DND-41 (cell line): ENCODE measurements at regions not wholly inside any gene's neighbourhood (a gene's known extent, or its start where the extent isn't known, plus 50 kb on each side); places are given as distances from the start of the nearest gene placed in this dataset.

Source experiments
- EZH2 ChIP-seq: IDR thresholded peaks from 3 replicates; pipeline ENCODE4 v1.6.1; 2012; ENCODE audit warnings: borderline replicate concordance, low read depth, mild to moderate bottlenecking, moderate library complexity, low read length, inconsistent platforms; ENCODE audit not compliant: severe bottlenecking
- TF ChIP-seq, protein P1 (sequence below): IDR thresholded peaks from 2 replicates; pipeline ENCODE4 v1.5.1; 2012; ENCODE audit warnings: borderline replicate concordance, low read length, moderate library complexity, mild to moderate bottlenecking; ENCODE audit not compliant: poor library complexity, severe bottlenecking; ENCODE audit errors: extremely low read depth

- TF ChIP-seq, protein P1, sequence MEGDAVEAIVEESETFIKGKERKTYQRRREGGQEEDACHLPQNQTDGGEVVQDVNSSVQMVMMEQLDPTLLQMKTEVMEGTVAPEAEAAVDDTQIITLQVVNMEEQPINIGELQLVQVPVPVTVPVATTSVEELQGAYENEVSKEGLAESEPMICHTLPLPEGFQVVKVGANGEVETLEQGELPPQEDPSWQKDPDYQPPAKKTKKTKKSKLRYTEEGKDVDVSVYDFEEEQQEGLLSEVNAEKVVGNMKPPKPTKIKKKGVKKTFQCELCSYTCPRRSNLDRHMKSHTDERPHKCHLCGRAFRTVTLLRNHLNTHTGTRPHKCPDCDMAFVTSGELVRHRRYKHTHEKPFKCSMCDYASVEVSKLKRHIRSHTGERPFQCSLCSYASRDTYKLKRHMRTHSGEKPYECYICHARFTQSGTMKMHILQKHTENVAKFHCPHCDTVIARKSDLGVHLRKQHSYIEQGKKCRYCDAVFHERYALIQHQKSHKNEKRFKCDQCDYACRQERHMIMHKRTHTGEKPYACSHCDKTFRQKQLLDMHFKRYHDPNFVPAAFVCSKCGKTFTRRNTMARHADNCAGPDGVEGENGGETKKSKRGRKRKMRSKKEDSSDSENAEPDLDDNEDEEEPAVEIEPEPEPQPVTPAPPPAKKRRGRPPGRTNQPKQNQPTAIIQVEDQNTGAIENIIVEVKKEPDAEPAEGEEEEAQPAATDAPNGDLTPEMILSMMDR = no peak
- no peak for TF ChIP-seq EZH2
Observed at GRCh38 chr11:80698637-80699036, 1257.8 kb upstream of the TENM4 start.
